ENCODE measurements at regions not wholly inside any gene's neighbourhood (a gene's known extent, or its start where the extent isn't known, plus 50 kb on each side); places are given as distances from the start of the nearest gene placed in this dataset.

- no peak for TF ChIP-seq CTCF (IDR thresholded peaks at IDR 0.05)
- no peak for TF ChIP-seq EP300 (IDR thresholded peaks at IDR 0.05)
- TF ChIP-seq POLR2A (IDR thresholded peaks at IDR 0.05), result no peak
These were observed 236.3 kb upstream of the CTBP2 start for GRCh38 chr10:125396676-125397075.

Data from ovary (tissue), 3 donors.